Neural cell (in vitro differentiated cells): ENCODE measurements at regions not wholly inside any gene's neighbourhood (a gene's known extent, or its start where the extent isn't known, plus 50 kb on each side); places are given as distances from the start of the nearest gene placed in this dataset.

Experiments
- CTCF ChIP-seq: fragments of 450-650 bp; IDR thresholded peaks from 2 replicates; pipeline ENCODE4 v1.5.1; 2014; ENCODE audit warnings: antibody characterized with exemption, mild to moderate bottlenecking, moderate library complexity; ENCODE audit not compliant: poor library complexity, severe bottlenecking
- EZH2 ChIP-seq: fragments of 200-600, 300-800 bp; shearing (Covaris generic), sonication (generic); IDR thresholded peaks from 2 replicates; pipeline ENCODE4 v1.6.1; 2014; ENCODE audit warnings: antibody characterized with exemption, low read length, borderline replicate concordance, mild to moderate bottlenecking; ENCODE audit not compliant: insufficient read depth, poor library complexity, severe bottlenecking
- POLR2AphosphoS5 ChIP-seq: IDR thresholded peaks from 2 replicates; pipeline ENCODE4 v1.6.1; 2012
- RAD21 ChIP-seq: fragments of 450-650 bp; conservative IDR thresholded peaks from 2 replicates; pipeline ENCODE4 v1.6.1; 2014; ENCODE audit warnings: antibody characterized with exemption, mild to moderate bottlenecking, moderate library complexity
- REST ChIP-seq: IDR thresholded peaks from 2 replicates; pipeline ENCODE4 v1.6.1; 2012; ENCODE audit warnings: borderline replicate concordance
- SMC3 ChIP-seq: fragments of 450-650 bp; conservative IDR thresholded peaks from 2 replicates; pipeline ENCODE4 v1.6.1; 2014; ENCODE audit warnings: antibody characterized with exemption, mild to moderate bottlenecking, moderate library complexity; ENCODE audit not compliant: poor library complexity

- TF ChIP-seq CTCF: no peak
- no peak for TF ChIP-seq SMC3
- TF ChIP-seq RAD21: no peak
- no peak for TF ChIP-seq POLR2AphosphoS5
- TF ChIP-seq REST: no peak
- TF ChIP-seq EZH2: no peak
Observed at GRCh38 chr3:197440717-197441303, 115.0 kb downstream of the BDH1 start.
